Loucy (cell line): ENCODE measurements at regions not wholly inside any gene's neighbourhood (a gene's known extent, or its start where the extent isn't known, plus 50 kb on each side); places are given as distances from the start of the nearest gene placed in this dataset.
"Not testable (repeated sequence)": the region's sequence is repeated elsewhere in the genome, so short reads cannot be mapped to it uniquely, and the experiment has no call there.

Source experiments
- H2AFZ ChIP-seq: fragments of 200-600 bp; sonication (generic); 2 replicates; pipeline ENCODE4 v1.6.0; 2016; ENCODE audit warnings: antibody characterized with exemption, mild to moderate bottlenecking, low read length, moderate library complexity
- H3F3A ChIP-seq: fragments of 200-600 bp; 2 replicates; pipeline ENCODE4 v1.6.0; 2016; ENCODE audit warnings: antibody characterized with exemption, low read depth, mild to moderate bottlenecking
- H3K27me3 ChIP-seq: fragments of 200-600 bp; sonication (generic); 2 replicates; pipeline ENCODE4 v1.6.1; 2014; ENCODE audit warnings: low read length, mild to moderate bottlenecking; ENCODE audit not compliant: insufficient read depth, poor library complexity, severe bottlenecking
- H3K36me3 ChIP-seq: fragments of 200-600 bp; sonication (generic); 2 replicates; pipeline ENCODE4 v1.6.1; 2016; ENCODE audit warnings: low read length; ENCODE audit not compliant: insufficient read depth
- H3K4me1 ChIP-seq: fragments of 200-600 bp; sonication (generic); 2 replicates; pipeline ENCODE4 v1.5.1; 2014; ENCODE audit warnings: low read length, mild to moderate bottlenecking; ENCODE audit not compliant: insufficient read depth, poor library complexity, severe bottlenecking
- H3K4me2 ChIP-seq: fragments of 200-600 bp; sonication (generic); 2 replicates; pipeline ENCODE4 v1.6.0; 2014; ENCODE audit warnings: antibody characterized with exemption, low read length, low read depth, mild to moderate bottlenecking; ENCODE audit not compliant: poor library complexity, severe bottlenecking
- H3K4me3 ChIP-seq: fragments of 200-600 bp; sonication (generic); 2 replicates; pipeline ENCODE4 v1.5.1; 2014; ENCODE audit warnings: low read length, mild to moderate bottlenecking, mixed read lengths; ENCODE audit not compliant: poor library complexity, severe bottlenecking
- H3K79me2 ChIP-seq: fragments of 200-600 bp; sonication (generic); 2 replicates; pipeline ENCODE4 v1.6.1; 2014; ENCODE audit warnings: low read length; ENCODE audit not compliant: insufficient read depth
- H3K9ac ChIP-seq: fragments of 200-600 bp; sonication (generic); 2 replicates; pipeline ENCODE4 v1.6.0; 2014; ENCODE audit warnings: mild to moderate bottlenecking, low read depth, low read length, moderate library complexity; ENCODE audit not compliant: poor library complexity, severe bottlenecking
- H3K9me2 ChIP-seq: fragments of 200-600 bp; sonication (generic); replicated peaks from 2 replicates; pipeline ENCODE4 v1.6.1; 2016; ENCODE audit warnings: low read depth, low read length, mixed read lengths
- H3K9me3 ChIP-seq: fragments of 200-600 bp; sonication (generic); 2 replicates; pipeline ENCODE4 v1.6.1; 2014; ENCODE audit warnings: mild to moderate bottlenecking, antibody characterized with exemption, low read length, low read depth; ENCODE audit not compliant: insufficient read depth
- H4K20me1 ChIP-seq: fragments of 200-600 bp; sonication (generic); 2 replicates; pipeline ENCODE4 v1.6.0; 2014; ENCODE audit warnings: antibody characterized with exemption, low read length, mild to moderate bottlenecking; ENCODE audit not compliant: insufficient read depth, poor library complexity, severe bottlenecking
- CTCF ChIP-seq: fragments of 200-600 bp; sonication (generic); conservative IDR thresholded peaks from 2 replicates; pipeline ENCODE4 v1.5.1; 2014; ENCODE audit warnings: mild to moderate bottlenecking, antibody characterized with exemption, low read length
- EZH2phosphoT487 ChIP-seq: fragments of 200-600 bp; IDR thresholded peaks from 2 replicates; pipeline ENCODE4 v1.6.1; 2018; ENCODE audit warnings: antibody characterized with exemption, mild to moderate bottlenecking, moderate library complexity, borderline replicate concordance

GRCh38 chr11:37264783-37265182 is 666.7 kb upstream of the RAG2 start:
- Histone ChIP-seq H3K27me3 (no peaks in the 10 kb centered on the region), H4K20me1 (no peaks in the 10 kb centered on the region), H3K4me1 (no peaks in the 10 kb centered on the region), H3K9me3 (no peaks in the 10 kb centered on the region), H3K4me2 (no peak overlapping the region), H2AFZ (no peak overlapping the region), H3K36me3 (no peaks in the 10 kb centered on the region), H3F3A (no peaks in the 10 kb centered on the region), H3K4me3 (no peak overlapping the region), H3K9me2 (no peaks in the 10 kb centered on the region), H3K79me2 (no peaks in the 10 kb centered on the region), H3K9ac (no peak overlapping the region)
- TF ChIP-seq EZH2phosphoT487 (no peak), CTCF (no peak)

- no peak overlapping the region for H3K4me3 ChIP-seq
- H4K20me1 ChIP-seq = no peaks in the 10 kb centered on the region
- H3K79me2 ChIP-seq = no peaks in the 10 kb centered on the region
- H3K9ac ChIP-seq = no peak overlapping the region
- no peak overlapping the region for H3K4me2 ChIP-seq
- no peaks in the 10 kb centered on the region for H3K9me3 ChIP-seq
- H3K27me3 ChIP-seq = no peaks in the 10 kb centered on the region
- H3K4me1 ChIP-seq = no peaks in the 10 kb centered on the region
- H3K9me2 ChIP-seq = no peaks in the 10 kb centered on the region
- no peaks in the 10 kb centered on the region for H3K36me3 ChIP-seq
- H3F3A ChIP-seq = no peaks in the 10 kb centered on the region
- no peak overlapping the region for H2AFZ ChIP-seq
- TF ChIP-seq EZH2phosphoT487 = no peak
- no peak for TF ChIP-seq CTCF
Observed at GRCh38 chr11:37264060-37264459, 666.0 kb upstream of the RAG2 start.

- not testable (repeated sequence) for H3K4me1 ChIP-seq, H2AFZ ChIP-seq, H4K20me1 ChIP-seq, H3K9me2 ChIP-seq, H3K79me2 ChIP-seq, H3K9me3 ChIP-seq, H3K9ac ChIP-seq, H3K4me3 ChIP-seq, H3F3A ChIP-seq, H3K36me3 ChIP-seq, H3K27me3 ChIP-seq, H3K4me2 ChIP-seq
Observed at GRCh38 chr11:37263467-37263866, 665.4 kb upstream of the RAG2 start.

GRCh38 chr11:37259734-37260133 is 661.7 kb upstream of the RAG2 start:
- TF ChIP-seq EZH2phosphoT487 (no peak), CTCF (no peak)
- Histone ChIP-seq H3K4me3 (no peak overlapping the region), H3K9me3 (no peaks in the 10 kb centered on the region), H3K79me2 (no peaks in the 10 kb centered on the region), H3K9ac (no peak overlapping the region), H2AFZ (no peak overlapping the region), H3K9me2 (no peaks in the 10 kb centered on the region), H3K4me2 (no peak overlapping the region), H3K36me3 (no peaks in the 10 kb centered on the region), H4K20me1 (no peaks in the 10 kb centered on the region), H3F3A (no peaks in the 10 kb centered on the region), H3K27me3 (no peaks in the 10 kb centered on the region), H3K4me1 (no peaks in the 10 kb centered on the region)
